ENCODE measurements at regions not wholly inside any gene's neighbourhood (a gene's known extent, or its start where the extent isn't known, plus 50 kb on each side); places are given as distances from the start of the nearest gene placed in this dataset.

DNA sequence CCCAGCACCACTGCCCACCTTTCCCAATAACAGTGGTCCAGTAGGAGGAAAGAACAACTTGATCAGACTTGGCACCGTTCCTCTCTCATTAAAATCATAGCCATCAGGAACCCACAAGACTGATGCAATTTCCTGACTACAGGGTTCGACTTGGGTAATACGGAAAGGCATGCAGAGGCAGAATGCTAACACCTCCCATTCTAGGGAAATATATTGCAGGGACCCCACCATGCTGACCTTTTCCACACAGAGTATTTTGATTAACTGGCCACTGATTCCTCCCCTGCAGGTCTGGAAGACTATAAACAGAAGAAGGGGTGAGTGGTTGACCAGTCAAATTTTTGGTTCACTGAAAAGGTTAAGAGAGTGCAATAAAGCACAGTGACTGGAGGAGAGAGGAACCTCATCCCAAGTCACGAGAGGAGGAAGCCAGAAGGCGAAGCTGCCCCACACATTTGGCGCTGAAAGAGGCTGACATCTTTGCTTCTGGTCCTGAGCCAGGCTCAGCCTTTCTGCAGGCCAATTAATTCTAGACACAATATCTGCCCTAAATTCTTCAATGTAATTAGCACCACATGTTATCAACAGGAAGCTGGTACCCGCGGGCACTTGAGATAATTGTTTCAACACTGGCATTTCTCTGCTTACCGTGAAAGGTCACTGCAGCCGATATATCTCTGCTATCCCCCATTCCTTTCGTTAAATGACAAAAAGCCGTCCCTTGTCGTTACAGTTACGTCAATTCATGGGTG, 64.7 kb upstream of the SPOCK1 start:
- TF ChIP-seq, protein P1, sequence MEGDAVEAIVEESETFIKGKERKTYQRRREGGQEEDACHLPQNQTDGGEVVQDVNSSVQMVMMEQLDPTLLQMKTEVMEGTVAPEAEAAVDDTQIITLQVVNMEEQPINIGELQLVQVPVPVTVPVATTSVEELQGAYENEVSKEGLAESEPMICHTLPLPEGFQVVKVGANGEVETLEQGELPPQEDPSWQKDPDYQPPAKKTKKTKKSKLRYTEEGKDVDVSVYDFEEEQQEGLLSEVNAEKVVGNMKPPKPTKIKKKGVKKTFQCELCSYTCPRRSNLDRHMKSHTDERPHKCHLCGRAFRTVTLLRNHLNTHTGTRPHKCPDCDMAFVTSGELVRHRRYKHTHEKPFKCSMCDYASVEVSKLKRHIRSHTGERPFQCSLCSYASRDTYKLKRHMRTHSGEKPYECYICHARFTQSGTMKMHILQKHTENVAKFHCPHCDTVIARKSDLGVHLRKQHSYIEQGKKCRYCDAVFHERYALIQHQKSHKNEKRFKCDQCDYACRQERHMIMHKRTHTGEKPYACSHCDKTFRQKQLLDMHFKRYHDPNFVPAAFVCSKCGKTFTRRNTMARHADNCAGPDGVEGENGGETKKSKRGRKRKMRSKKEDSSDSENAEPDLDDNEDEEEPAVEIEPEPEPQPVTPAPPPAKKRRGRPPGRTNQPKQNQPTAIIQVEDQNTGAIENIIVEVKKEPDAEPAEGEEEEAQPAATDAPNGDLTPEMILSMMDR (conservative IDR thresholded peaks at IDR 0.05; ENCODE audit: low read depth, low read length), result no peak
- TF ChIP-seq EZH2 (IDR thresholded peaks at IDR 0.05; ENCODE audit: low read length, unreplicated experiment), result no peak
- TF ChIP-seq EZH2phosphoT487 (IDR thresholded peaks at IDR 0.05; ENCODE audit: borderline replicate concordance, low read length), result no peak
